D721Med (cell line): ENCODE measurements at regions not wholly inside any gene's neighbourhood (a gene's known extent, or its start where the extent isn't known, plus 50 kb on each side); places are given as distances from the start of the nearest gene placed in this dataset.

ENCODE experiments used
- DNase-seq: peaks from one replicate; pipeline ENCODE4 v3.0.0; 2011; ENCODE audit warnings: low spot score; ENCODE audit not compliant: insufficient read length
- FAIRE-seq: peaks from 2 replicates; lab custom pipeline; 2011; peaks lifted over from hg19 to GRCh38; lab: Jason Lieb, UNC
- CTCF ChIP-seq: IDR thresholded peaks from 2 replicates; pipeline ENCODE4 v1.5.1; 2012; ENCODE audit warnings: mild to moderate bottlenecking, control low read depth; ENCODE audit not compliant: insufficient read depth; ENCODE audit errors: missing control alignments

GRCh38 chr2:129847043-129847442 lies 132.4 kb upstream of the RAB6C start:
- DNase-seq (no peak), FAIRE-seq (no peak)
- TF ChIP-seq CTCF: no peak

- DNase-seq (no peak), FAIRE-seq (peak; percentile 92)
- peak; percentile 80 for TF ChIP-seq CTCF
Measured at GRCh38 chr2:129849559-129850160, 129.8 kb upstream of the RAB6C start.

GRCh38 chr2:129857200-129857599 lies 122.3 kb upstream of the RAB6C start:
- no peak for DNase-seq
- TF ChIP-seq CTCF: no peak
- FAIRE-seq: no peak

GRCh38 chr2:129859175-129859574 lies 120.3 kb upstream of the RAB6C start:
- no peak for TF ChIP-seq CTCF
- DNase-seq (no peak), FAIRE-seq (no peak)

- no peak for TF ChIP-seq CTCF
- DNase-seq (no peak), FAIRE-seq (no peak)
Measured at GRCh38 chr2:129860088-129860487, 119.4 kb upstream of the RAB6C start.

- FAIRE-seq (no peak), DNase-seq (no peak)
- TF ChIP-seq CTCF: no peak
Measured at GRCh38 chr2:129861666-129862288, 117.7 kb upstream of the RAB6C start.

- FAIRE-seq: no peak
- no peak for DNase-seq
Measured at GRCh38 chr2:129862668-129863067, 116.8 kb upstream of the RAB6C start.

More at GRCh38 chr2:129862668-129863067, 116.8 kb upstream of the RAB6C start:
- no peak for TF ChIP-seq CTCF
